GM19397 (cell line): ENCODE measurements at regions not wholly inside any gene's neighbourhood (a gene's known extent, or its start where the extent isn't known, plus 50 kb on each side); places are given as distances from the start of the nearest gene placed in this dataset.

Source experiments
- ATAC-seq: cut with Tn5 transposase; IDR thresholded peaks from one replicate; pipeline ENCODE4 v1.9.1; 2021; ENCODE audit warnings: mild to moderate bottlenecking, moderate library complexity; ENCODE audit not compliant: unreplicated experiment

DNA sequence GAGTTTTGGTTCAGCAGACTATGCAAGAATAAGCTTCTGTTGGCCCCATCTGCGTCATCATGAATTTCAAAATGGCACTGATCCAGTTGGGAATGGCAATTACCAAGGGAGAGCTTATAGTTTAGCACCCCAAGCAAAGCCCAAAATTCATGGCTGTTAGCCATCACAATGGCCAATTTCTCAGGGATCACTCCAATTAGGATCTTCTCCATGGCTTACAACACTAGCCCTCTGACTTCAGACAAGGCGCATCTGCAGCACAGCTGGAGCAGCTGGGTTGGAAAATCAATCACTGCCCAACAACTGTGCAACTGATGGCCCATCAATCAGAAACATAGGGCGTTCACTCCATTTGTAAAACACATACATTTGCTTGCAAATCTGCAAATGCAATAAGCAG, 273.6 kb downstream of the SRBD1 start:
- ATAC-seq: no peak

DNA sequence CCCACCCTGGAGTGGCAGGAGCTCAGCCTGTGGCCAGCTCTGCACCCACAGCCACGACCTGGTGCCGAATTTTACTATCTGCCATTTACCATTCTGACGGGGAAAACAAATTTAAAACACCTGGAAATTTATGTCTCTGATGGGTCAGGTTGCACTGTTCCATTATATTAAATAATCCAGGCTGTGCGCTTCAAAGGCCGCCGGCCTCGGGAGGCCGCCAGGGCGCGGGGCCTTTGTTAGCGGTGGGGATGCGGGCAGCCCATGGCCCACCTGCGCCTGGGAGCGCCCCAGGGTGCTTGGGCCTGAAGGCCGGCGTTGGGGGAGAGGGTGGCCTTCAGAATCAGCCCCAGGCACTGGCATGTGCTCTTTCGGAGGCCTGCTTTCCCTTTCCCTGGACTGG, 276.9 kb downstream of the SRBD1 start:
- no peak for ATAC-seq

DNA sequence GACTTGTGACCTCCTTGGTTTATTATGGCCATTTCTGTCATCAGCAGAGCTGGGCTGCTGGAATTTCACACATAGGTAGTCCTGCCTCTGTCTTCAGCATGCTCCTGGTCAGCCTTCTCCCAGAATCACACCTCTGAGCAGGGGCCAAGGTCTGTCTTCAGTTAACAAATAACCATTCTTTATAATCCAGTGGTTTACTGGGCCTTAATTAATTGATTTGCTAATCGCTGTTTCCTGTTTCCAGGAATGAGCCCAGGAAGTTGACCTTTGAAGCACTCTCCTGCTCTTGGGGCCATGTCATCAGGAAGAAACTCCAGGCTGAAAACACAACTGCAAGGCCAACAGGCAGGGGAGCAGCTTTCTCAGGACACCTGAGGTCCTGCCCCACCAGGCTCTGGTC, 278.5 kb downstream of the SRBD1 start:
- no peak for ATAC-seq

DNA sequence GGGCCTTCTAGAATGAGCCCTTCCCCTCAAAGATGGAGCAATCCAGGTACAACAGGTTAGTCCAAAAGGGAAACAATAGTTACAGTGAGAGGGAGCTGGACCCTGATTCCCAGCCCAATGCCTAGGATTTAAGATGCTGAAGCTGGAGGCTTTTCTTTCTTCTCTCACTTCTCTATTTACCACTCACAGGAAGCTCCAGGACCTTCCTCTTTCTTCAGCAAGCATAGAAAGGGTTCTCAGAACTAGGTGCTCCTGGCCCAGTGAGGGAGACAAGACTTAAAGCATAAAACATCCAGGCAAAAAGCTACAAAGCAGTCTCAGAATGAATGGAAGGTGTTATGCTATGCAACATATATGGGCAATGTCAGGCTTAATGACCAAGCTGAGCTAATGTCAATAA, 279.0 kb downstream of the SRBD1 start:
- no peak for ATAC-seq

DNA sequence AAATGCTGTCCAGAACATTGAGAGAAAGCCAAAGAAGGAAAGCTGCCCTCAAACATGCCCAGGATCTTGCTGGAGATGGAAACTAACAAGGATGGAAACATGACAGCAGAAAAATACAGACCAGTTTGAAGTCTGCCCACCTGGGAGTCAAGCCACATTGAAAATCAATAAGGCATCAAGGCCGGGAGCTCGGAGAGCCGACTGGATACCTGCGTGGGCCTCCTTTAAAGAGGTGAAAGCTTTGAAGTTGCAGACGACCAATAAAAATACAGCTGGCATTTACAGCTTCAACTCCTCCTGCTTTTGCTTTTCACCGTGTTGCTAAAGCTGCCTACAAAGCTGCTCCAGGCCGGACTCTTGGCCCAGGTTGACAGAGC, 279.7 kb downstream of the SRBD1 start:
- no peak for ATAC-seq

DNA sequence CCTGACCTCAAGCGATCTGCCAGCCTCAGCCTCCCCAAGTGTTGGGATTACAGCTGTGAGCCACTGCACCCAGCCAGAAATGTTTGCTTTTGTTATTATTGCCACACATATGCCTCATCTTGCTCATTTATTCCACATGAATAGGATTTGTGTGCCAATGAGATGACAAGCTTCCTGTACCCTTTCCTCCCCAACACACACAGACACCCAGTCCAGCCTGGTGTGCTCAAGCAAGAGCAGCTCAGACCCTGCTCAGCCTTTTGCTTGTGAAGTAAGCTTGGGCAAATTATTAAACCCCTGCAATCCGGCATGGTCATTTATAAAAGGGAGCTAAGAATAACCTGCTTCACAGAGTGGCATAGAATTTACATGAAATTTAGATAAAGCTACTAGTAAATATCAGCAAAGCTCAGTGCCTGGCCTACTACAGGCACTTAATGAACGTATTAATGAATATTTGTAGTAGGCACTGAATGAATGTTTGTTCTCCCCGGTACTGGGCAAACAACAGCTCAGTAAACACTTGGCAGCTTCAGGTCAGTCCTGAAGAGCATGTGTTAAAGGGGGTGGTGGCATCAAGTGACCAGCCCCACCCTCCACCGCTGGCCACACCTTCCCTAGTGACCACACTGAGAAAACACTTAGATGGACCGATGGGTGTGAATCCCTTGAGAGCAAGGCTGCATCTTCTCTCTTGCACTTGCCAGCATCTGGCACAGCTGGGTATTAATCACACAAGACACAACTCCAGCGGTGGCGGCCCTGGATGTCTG, 280.2 kb downstream of the SRBD1 start:
- ATAC-seq: no peak

DNA sequence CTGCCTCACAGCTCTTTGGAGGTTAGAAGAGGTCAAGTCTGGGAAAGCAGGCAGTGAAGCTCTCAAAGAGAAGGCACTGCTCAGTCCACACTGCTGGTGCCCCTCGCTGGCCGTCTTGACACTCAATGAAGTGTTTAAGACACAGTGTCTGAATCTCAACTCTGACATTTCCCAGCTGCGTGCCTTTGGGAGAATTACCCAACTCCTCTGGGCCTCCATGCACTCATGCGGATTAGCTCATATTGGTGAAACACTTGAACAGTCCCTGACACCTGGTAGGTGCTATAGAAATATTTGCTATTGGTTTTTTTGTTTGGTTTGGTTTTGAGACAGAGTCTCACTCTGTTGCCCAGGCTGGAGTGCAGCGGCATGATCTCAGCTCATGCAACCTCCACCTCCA, 281.0 kb downstream of the SRBD1 start:
- ATAC-seq: no peak

DNA sequence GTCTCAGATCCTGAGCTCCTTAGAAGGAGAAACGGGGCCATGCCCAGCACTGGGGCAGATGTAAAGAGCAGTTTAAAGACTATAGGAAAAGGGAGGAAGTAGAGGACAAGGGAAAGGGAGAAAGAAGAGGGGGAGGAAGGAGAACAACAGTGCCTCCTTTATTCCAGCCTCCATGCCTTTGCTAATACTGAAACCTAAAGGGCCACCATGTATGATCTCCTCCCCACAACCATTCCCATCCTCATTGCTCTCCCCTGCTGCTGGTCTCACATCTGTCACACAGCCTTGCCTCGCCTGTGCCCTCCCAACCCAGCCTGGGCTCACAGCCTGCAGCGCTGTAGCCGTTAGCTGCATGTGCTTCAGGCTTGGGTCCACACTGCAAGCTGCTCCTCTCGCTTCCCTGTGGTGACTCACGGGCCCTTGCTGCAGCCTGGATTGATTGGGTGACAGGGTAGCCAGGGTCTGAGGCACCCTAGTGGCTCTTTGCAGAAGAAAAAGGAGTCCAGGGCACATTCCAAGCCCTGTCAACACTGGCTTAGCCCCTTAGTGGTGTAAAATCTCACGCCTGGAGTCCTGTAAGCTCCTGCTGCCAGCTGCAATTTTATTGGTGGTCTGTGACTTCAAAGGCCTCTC, 281.9 kb downstream of the SRBD1 start:
- no peak for ATAC-seq

DNA sequence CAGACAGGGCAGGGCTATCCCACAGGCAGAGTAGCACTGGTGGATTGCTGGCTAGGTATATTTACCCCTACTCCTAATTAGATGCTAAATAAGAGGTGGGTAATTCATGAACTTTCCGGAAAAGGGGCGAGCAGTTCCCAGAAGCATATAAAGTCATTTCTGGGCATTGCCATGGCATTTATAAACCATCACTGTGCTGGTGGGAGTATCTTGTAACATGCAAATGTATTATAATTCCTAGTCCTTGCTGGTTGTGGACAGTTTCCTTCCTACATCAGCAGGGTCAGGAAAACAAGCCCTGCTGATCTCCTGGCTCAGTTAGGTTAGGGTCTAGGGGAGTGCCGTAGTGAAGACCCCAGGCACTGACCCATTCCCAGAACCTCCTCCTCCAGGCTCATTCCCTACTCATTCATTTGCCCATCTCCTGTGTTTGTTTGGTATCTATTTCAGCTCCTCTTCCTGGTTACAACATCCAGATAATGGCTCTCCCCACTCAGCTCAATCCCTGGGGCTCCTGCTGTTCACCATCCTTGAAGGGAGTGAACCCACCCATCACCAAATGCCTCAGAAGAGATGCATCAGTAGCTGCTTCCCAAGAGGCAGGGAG, 282.7 kb downstream of the SRBD1 start:
- ATAC-seq: no peak

DNA sequence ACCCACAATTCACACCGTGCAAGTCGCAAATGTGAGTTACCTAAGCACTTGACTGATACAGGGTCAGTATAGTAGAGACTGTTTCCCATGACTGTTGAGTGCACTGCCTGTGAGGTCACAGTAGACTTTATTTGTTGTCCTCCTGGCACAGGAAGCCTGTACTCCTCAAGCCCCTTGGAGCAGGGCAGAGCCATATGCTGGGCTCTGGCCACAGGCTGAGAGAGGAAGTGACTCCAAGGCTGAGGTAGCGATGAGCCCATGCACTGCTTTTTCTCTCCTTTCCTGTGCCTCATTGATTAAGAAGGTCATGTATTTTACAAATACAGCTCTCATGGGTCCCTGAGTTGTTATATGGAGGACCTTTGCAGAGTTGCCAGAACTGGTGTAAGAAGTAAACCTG, 287.7 kb downstream of the SRBD1 start:
- ATAC-seq: no peak

DNA sequence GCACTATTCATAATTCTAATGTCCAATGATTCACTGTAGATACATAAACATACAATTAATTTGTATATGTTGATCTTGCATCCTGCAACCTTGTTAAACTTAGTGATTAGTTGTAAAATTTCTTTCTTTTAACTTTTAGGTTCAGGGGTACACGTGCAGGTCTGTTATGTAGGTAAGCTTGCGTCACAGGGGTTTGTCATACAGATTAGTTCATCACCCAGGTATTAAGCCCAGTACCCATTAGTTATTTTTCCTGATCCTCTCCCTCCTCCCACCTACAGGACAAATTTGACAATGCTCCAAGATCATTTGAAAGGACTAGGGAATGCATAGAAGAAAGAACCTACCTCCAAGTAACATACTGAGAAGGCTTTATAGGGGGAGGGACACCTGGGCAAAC, 290.1 kb downstream of the SRBD1 start:
- ATAC-seq: no peak

DNA sequence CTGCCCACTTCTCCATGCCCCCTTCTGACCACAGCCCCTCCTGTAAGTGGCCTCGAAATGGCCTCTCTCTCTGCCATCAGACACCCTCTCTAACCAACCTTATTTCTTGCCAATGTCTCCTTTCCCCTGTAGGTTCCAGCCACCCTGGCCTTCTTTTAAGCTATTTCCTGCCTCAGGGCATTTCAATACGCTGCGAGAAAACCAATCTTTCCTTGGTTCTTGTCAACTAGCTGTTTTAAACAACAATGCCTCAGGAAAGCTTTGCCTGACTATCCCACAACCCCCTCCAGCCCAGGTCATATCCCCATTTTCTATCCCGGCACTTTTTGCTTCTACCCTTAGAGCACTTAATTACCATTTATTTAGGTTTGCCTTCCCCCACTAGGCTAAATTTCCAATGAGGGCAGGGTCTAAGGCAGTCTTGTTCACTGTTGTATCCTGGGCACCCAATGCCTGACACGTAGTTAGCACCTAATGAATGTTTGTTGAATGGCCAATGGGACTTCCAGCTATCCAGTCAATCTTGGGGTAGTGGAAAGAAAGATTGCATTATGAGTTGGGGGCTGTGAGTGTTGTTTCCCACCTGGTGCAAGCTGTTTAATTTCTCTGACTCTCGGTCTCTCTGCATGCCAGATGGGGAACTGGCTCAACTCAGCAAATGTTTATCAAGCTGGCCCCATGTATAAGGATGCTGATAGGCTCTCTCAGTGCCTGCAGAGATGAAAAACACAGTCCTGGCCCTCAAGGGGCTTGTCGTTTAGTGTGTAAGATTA, 291.2 kb downstream of the SRBD1 start:
- ATAC-seq: no peak

DNA sequence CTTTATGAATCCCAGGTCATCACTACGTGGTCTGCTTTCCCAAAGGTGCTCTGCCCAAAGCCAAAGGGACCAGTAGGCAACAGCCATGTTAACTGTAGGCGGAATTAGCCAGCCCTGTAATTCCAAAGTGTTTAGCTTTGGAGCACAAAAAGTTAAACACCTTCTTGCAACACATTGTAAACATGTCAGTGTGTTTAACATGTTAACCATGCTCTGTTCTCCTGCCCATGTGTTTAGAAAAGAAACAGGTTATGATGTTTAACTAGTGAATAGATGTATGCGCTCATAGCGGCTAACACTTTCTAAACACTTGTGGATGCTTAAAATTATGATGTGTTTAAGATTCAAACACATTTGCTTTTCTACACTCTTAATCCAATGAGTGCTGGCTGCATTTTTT, 292.4 kb downstream of the SRBD1 start:
- ATAC-seq: no peak

DNA sequence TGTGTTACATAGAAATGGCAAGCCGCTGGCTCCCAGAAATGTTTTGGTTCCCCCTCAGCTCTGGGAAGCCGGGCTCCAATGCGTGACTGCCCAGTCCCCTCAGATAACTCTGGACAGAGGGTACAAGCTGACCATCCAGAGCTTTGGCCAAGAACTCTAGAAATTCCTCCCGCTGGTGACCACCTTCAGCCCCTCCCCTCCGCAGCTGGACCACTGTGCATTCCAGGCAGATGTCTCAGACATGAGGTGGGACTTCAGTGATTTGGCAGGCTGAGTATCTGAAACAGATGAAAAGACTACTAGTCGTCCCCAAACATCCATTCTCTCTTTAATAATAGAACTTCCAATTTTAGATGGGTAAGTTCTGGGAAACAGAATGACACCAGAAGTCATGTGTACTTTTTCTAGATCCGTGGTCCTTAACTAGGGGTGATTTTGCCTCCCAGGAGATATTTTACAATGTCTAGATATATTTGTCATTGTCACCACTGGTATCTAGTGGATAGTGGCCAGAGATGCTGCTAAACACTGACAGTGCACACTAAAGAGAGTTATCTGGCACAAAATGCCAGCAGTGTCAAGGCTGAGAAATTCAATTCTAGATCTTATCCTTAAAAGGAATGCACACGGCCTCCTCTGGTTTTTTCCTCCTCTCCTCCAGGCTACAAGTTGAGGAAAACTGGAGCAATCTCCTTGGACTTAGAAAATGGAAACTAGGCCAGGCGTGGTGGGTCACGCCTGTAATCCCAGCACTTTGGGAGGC, 294.3 kb downstream of the SRBD1 start:
- ATAC-seq: no peak

DNA sequence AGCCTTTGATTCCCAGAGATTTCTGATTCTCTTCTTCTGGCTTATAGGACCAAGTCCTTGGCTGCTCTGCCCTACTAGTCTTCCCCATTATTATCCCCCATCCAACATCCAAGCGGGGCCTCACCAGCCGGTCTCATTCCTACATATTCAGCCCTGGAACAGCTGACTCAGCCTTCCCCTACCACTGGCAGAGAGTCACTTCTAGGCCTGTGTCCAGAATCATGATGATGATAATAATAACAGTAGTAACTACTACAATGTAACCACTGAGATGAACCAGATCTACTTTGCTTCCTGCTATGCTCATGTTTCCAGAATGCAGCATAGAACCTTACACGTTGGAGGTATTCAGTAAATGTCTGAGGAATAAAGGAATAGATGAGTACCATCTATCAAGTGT, 295.2 kb downstream of the SRBD1 start:
- no peak for ATAC-seq

DNA sequence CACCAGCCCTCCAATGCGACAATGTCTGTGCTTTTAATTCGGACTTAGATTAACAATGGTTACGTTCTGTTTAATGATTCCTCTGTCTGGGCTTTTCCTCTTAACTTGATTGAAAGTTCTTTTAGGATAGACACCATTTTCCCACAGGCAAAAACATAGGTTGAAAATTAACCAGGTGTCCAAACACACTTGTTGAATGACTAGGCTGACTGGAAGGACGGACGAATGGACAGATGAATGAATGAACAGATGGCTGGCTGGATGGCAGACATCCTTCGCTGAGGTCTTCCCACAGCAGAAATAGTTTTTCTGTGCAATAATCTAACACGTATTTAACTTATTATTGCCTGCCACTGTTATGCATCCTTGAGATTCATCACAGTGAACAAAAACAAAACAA, 298.8 kb downstream of the SRBD1 start:
- no peak for ATAC-seq

DNA sequence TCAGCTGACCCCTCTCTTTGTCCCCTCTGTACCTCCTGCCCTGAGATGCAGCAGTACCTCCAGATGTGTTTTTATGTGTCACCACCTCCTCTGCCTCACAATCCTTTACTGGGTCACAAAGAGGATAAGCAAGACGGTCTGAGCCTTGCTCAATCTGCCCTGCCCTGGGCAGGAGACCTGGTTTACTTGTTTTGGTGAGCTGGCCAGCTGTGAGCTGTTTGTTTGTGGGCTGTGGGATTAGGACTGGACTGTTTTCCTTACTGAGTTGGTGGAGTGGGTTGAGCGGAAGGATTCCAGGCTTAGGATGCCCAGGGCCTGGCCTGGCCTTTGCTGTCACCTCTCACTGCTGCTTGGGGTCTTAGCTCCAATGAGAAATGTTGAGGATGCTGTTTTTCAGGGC, 299.5 kb downstream of the SRBD1 start:
- no peak for ATAC-seq

DNA sequence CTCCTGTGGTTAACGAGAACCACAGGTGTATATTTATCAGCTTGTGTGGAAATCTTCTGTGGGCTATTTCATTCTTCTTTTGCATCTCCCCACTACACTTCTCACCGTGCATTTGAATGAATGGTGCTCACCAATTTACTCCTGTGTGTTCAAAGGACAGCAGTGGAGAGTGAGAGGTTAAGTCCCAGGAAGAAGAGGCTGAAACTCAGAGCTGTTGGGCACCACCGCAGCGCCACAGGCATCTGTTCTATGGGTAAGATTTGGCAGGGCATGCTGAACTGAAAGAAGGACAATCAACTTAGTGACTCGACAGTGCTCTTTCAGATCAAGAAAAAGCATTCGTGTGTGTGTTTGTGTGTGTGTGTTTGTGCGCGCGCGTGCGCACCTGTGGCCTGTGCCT, 297.9 kb upstream of the SIX2 start:
- ATAC-seq: no peak

DNA sequence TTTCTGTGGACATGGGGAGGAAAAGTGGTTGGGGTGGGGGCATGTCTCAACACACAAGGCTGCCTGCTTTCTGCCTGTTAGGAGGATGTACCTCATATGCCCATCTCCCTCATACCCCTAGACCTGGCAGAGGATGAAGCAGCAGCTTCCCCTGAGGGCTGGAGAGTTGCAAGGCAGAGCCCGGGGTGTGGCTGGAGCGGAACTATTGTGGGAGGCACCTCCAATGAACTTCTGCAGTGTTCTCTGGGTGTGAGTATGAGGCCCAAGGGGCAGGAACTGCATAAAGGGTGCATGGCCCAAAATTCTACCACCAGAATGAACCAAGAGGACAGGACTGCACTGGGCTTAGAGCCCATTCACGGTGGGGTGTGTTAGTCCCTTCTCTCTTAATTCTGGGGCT, 296.3 kb upstream of the SIX2 start:
- no peak for ATAC-seq

DNA sequence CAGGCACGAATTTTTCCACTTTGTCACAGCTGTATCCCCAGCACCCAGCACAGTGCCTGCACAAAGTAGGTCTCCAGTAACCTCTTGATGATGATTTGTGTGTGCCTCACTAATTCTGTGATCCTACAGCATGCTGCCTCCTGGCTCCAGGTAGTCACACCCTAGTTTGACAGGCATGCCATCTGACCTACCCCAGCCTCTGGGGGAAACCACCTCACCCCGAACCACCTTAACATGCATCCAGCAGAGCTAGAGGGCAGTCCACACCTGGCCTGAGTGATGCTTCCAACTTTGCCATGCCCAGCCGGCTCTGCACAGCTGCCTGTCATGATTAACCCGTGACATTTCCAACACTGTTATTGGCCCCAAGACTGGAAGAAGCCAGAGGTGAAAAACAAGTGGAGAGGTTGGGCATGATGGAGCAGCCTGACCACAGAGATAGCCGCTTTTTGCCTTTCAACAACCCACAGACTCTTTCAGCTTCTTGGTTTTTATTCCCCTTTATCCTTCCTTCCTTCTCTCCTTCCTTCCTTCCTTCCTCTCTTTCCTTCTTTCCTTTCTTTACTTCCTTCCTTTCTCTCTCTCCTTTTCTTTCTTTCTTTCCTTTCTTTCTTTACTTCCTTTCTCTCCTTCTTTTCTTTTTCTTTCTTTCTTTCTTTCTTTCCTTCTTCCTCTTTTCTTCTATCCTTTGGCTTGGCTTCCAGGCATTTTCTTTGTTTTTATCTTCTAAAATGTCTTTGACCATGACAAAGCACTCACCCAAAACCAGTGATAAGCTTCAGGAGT, 294.4 kb upstream of the SIX2 start:
- no peak for ATAC-seq
